Calu3 (cell line): ENCODE measurements at regions not wholly inside any gene's neighbourhood (a gene's known extent, or its start where the extent isn't known, plus 50 kb on each side); places are given as distances from the start of the nearest gene placed in this dataset.

Experiments
- BruUV-seq: library from RNA; stranded (reverse); fragments of 400-500 nt; replicated peaks from 2 replicates; lab custom pipeline; 2021; lab: Mats Ljungman, UMichigan
- CTCF ChIA-PET: fragments of 300-600 bp; sonication (Branson Sonifier 250); formaldehyde crosslinking; loops from one replicate; lab custom pipeline; 2022; ENCODE audit warnings: antibody characterized with exemption; lab: Charles Lee
- DNase-seq: peaks from one replicate; pipeline ENCODE4 v3.0.0; 2022
- H3K27ac Mint-ChIP-seq: one replicate; pipeline ENCODE4 v1.8.0; 2022; ENCODE audit warnings: mixed read lengths; ENCODE audit not compliant: unreplicated experiment
- H3K27me3 Mint-ChIP-seq: one replicate; pipeline ENCODE4 v1.8.0; 2022; ENCODE audit warnings: mixed read lengths; ENCODE audit not compliant: unreplicated experiment
- H3K36me3 Mint-ChIP-seq: one replicate; pipeline ENCODE4 v1.8.0; 2022; ENCODE audit warnings: mild to moderate bottlenecking, moderate library complexity, mixed read lengths; ENCODE audit not compliant: insufficient read depth, unreplicated experiment
- H3K4me1 Mint-ChIP-seq: one replicate; pipeline ENCODE4 v1.8.0; 2022; ENCODE audit warnings: mild to moderate bottlenecking, low read depth, mixed read lengths; ENCODE audit not compliant: unreplicated experiment
- H3K4me3 Mint-ChIP-seq: one replicate; pipeline ENCODE4 v1.8.0; 2022; ENCODE audit warnings: mild to moderate bottlenecking, low read depth, moderate library complexity, mixed read lengths; ENCODE audit not compliant: unreplicated experiment
- H3K9me3 Mint-ChIP-seq: one replicate; pipeline ENCODE4 v1.8.0; 2022; ENCODE audit warnings: low read depth, mixed read lengths; ENCODE audit not compliant: unreplicated experiment
- CTCF ChIP-seq: fragments of 200-600 bp; IDR thresholded peaks from one replicate; pipeline ENCODE4 v1.8.0; 2022; ENCODE audit warnings: antibody characterized with exemption; ENCODE audit not compliant: unreplicated experiment
- intact Hi-C: fragments of 100-400 bp; cut with micrococcal nuclease; formaldehyde crosslinking; loops from one replicate; pipeline ENCODE4 v1.10.0; 2022; ENCODE audit not compliant: unreplicated experiment

GRCh38 chr11:92892802-92893684 lies 76.4 kb upstream of the MTNR1B start:
- no peak for TF ChIP-seq CTCF
- Mint-ChIP-seq H3K27ac (no peak overlapping the region), H3K27me3 (no peaks in the 10 kb centered on the region), H3K36me3 (no peaks in the 10 kb centered on the region), H3K9me3 (no peaks in the 10 kb centered on the region), H3K4me1 (no peaks in the 10 kb centered on the region), H3K4me3 (no peak overlapping the region)
- no peak for DNase-seq
- no TSS peak for BruUV-seq
- intact Hi-C loops: no loop called here
- CTCF ChIA-PET: no interaction called here

- CTCF ChIA-PET: no interaction called here
- DNase-seq: no peak
- TF ChIP-seq CTCF: no peak
- BruUV-seq: no TSS peak
- Mint-ChIP-seq H3K27ac (no peak overlapping the region), H3K4me3 (no peak overlapping the region), H3K36me3 (no peaks in the 10 kb centered on the region), H3K4me1 (no peaks in the 10 kb centered on the region), H3K27me3 (no peaks in the 10 kb centered on the region), H3K9me3 (no peaks in the 10 kb centered on the region)
- intact Hi-C loops: no loop called here
Observed at GRCh38 chr11:92894197-92894596, 75.3 kb upstream of the MTNR1B start.

GRCh38 chr11:92897487-92897886 lies 72.0 kb upstream of the MTNR1B start:
- H3K9me3 Mint-ChIP-seq: peaks cover 2% of the 10 kb centered on the region
- CTCF ChIA-PET: no interaction called here
- no peak overlapping the region for H3K27ac Mint-ChIP-seq
- DNase-seq: no peak
- intact Hi-C loops: no loop called here
- no peaks in the 10 kb centered on the region for H3K4me1 Mint-ChIP-seq
- H3K36me3 Mint-ChIP-seq: no peaks in the 10 kb centered on the region
- no TSS peak for BruUV-seq
- no peak for TF ChIP-seq CTCF
- no peak overlapping the region for H3K4me3 Mint-ChIP-seq
- no peaks in the 10 kb centered on the region for H3K27me3 Mint-ChIP-seq

- CTCF ChIA-PET: no interaction called here
- intact Hi-C loops: no loop called here
- H3K27me3 Mint-ChIP-seq: no peaks in the 10 kb centered on the region
Observed at GRCh38 chr11:92902417-92902816, 67.0 kb upstream of the MTNR1B start.

More at GRCh38 chr11:92902417-92902816, 67.0 kb upstream of the MTNR1B start:
- no peak for DNase-seq
- TF ChIP-seq CTCF: no peak
- no peaks in the 10 kb centered on the region for H3K4me1 Mint-ChIP-seq
- peaks cover 5% of the 10 kb centered on the region for H3K9me3 Mint-ChIP-seq
- no TSS peak for BruUV-seq
- no peak overlapping the region for H3K27ac Mint-ChIP-seq
- no peak overlapping the region for H3K4me3 Mint-ChIP-seq
- no peaks in the 10 kb centered on the region for H3K36me3 Mint-ChIP-seq
